GM12873 (cell line): ENCODE measurements at regions not wholly inside any gene's neighbourhood (a gene's known extent, or its start where the extent isn't known, plus 50 kb on each side); places are given as distances from the start of the nearest gene placed in this dataset.

Experiments
- TF ChIP-seq, protein P1 (sequence below): IDR thresholded peaks from 2 replicates; pipeline ENCODE4 v1.5.1; 2012; ENCODE audit warnings: low read depth, mild to moderate bottlenecking, moderate library complexity, low read length, control low read depth; ENCODE audit not compliant: insufficient read depth; ENCODE audit errors: missing control alignments

DNA sequence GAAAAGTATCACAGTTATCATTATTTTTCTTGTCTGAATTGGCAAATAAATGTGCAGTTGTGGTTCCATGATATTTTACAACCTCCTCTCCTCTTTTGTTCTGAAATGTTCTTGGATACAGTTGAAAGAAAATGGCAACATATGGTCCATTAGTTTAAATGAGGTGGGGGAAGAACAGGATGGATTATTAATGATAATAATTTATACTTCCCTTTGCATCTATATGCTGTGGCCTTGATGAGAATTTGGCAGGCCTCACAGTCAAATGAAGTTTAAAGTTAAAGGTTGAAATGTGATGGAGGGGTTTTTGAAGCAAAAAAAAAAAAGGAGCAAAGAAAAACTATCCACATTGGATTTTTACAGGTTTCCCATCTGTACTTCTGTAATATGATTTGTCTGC lies 946.3 kb upstream of the INTU start:
- TF ChIP-seq, protein P1, sequence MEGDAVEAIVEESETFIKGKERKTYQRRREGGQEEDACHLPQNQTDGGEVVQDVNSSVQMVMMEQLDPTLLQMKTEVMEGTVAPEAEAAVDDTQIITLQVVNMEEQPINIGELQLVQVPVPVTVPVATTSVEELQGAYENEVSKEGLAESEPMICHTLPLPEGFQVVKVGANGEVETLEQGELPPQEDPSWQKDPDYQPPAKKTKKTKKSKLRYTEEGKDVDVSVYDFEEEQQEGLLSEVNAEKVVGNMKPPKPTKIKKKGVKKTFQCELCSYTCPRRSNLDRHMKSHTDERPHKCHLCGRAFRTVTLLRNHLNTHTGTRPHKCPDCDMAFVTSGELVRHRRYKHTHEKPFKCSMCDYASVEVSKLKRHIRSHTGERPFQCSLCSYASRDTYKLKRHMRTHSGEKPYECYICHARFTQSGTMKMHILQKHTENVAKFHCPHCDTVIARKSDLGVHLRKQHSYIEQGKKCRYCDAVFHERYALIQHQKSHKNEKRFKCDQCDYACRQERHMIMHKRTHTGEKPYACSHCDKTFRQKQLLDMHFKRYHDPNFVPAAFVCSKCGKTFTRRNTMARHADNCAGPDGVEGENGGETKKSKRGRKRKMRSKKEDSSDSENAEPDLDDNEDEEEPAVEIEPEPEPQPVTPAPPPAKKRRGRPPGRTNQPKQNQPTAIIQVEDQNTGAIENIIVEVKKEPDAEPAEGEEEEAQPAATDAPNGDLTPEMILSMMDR = no peak

DNA sequence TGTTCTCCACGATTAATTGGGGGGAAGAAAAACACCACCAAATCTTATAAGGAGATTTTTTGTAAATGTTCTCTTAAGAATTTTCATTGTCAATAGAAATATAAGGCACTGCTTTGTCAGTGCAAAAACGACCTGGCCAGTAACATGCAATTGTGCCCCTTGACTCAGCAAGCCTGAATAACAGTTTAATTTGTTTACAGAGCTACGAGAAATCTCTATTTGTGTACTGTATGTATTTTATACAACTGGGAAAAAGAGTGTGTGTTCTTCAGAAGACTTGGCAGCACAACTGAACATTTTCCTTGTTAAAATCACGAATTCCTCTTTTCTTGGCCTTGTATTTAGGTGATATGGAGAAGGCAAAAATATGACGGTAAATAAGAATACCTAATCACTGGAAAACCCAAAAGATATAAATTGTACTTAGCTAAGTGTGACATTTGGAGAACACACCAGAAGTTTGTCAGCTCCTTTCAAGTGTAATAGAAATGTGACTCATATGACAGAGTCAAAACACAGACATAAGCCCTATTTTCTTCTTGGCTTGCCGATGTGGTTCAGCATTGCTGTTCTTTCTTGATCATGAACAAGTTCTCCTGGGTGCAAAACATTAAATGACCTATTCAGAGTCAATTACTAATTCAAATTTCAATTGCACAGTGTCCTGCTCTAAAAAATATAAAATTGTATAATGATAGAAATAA lies 945.0 kb upstream of the INTU start:
- TF ChIP-seq, protein P1 = no peak

- TF ChIP-seq, protein P1 = no peak
Measured at GRCh38 chr4:126691797-126692196, 941.0 kb upstream of the INTU start.

DNA sequence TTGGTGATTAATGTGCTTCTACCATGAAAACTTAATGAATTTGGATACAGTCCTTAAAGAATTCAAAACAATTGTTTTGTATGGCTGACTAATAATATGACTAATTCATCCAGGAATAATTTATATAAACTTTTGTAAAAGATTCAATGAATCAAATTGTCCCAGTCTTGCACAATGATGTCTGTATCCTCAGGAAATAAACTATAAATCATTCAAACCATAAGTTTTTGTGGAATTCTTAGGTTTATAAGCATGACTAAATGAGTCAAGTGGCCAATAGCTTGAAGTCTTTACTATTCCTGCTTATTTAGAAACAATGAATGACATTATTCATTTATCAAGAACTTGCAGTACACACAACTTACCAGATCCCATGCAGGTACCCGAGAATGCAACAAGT lies 935.0 kb upstream of the INTU start:
- TF ChIP-seq, protein P1 = no peak

DNA sequence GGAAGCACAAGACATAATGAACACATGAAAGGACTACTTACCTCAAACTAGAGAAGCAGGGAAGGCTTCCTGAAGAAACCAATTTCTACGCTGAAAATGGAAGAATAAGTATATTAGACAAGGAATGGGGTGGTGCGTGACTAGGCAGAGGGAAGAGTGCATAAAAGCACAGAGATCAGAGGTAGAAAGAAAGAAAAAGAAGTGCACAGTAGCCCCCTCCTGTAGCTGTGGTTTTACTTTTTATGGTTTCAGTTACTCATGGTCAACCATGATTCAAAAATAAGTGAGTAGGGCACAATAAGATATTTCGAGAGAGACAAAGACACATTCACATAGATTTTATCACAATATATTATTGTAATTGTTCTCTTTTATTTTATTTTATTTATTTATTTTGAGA lies 934.5 kb upstream of the INTU start:
- TF ChIP-seq, protein P1 = no peak

- TF ChIP-seq, protein P1 = no peak
Measured at GRCh38 chr4:126701756-126702155, 931.0 kb upstream of the INTU start.

DNA sequence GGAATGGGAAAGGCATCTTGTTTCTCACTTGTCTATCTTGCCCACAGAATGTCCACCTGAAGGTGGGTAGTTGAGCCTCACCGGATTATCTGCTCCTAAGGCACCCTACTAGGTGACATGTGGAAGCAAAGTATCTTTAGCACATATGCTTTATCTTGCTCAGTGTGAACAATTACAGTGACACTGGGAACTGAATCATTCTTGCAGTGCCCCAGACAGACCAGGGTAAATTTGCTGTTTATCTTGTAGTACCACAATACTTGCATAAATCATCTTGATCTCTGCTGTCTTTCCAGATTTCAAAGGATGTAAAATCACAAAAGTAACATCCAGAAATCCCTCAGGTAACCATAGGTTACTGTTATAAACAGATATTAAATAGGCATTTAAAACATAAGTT lies 930.0 kb upstream of the INTU start:
- TF ChIP-seq, protein P1 = no peak
